ENCODE measurements at regions not wholly inside any gene's neighbourhood (a gene's known extent, or its start where the extent isn't known, plus 50 kb on each side); places are given as distances from the start of the nearest gene placed in this dataset.

GRCh38 chr2:220215785-220216184, 588.4 kb downstream of the SLC4A3 start:
- in situ Hi-C loops (cut with MboI; ENCODE audit: low pct_unique_long_range_greater_than_20kb, low sequenced_read_pairs, unreplicated experiment): no loop called here
- TF ChIP-seq CTCF (IDR thresholded peaks at IDR 0.05; ENCODE audit: extremely low read depth, insufficient read depth, missing control alignments): no peak
- DNase-seq (ENCODE audit: low spot score): no peak

GRCh38 chr2:220219371-220219770, 591.9 kb downstream of the SLC4A3 start:
- no peak for DNase-seq (ENCODE audit: low spot score)
- TF ChIP-seq CTCF (IDR thresholded peaks at IDR 0.05; ENCODE audit: extremely low read depth, insufficient read depth, missing control alignments): no peak
- in situ Hi-C loops (cut with MboI; ENCODE audit: low pct_unique_long_range_greater_than_20kb, low sequenced_read_pairs, unreplicated experiment): no loop called here

- no peak for DNase-seq (ENCODE audit: low spot score)
- in situ Hi-C loops (cut with MboI; ENCODE audit: low pct_unique_long_range_greater_than_20kb, low sequenced_read_pairs, unreplicated experiment): no loop called here
- no peak for TF ChIP-seq CTCF (IDR thresholded peaks at IDR 0.05; ENCODE audit: extremely low read depth, insufficient read depth, missing control alignments)
Observed at GRCh38 chr2:220220009-220220408, 592.6 kb downstream of the SLC4A3 start.

GRCh38 chr2:220221992-220222391, 594.6 kb downstream of the SLC4A3 start:
- in situ Hi-C loops (cut with MboI; ENCODE audit: low pct_unique_long_range_greater_than_20kb, low sequenced_read_pairs, unreplicated experiment): no loop called here
- no peak for TF ChIP-seq CTCF (IDR thresholded peaks at IDR 0.05; ENCODE audit: extremely low read depth, insufficient read depth, missing control alignments)
- DNase-seq (ENCODE audit: low spot score): no peak

- TF ChIP-seq CTCF (IDR thresholded peaks at IDR 0.05; ENCODE audit: extremely low read depth, insufficient read depth, missing control alignments): no peak
- DNase-seq (ENCODE audit: low spot score): no peak
- in situ Hi-C loops (cut with MboI; ENCODE audit: low pct_unique_long_range_greater_than_20kb, low sequenced_read_pairs, unreplicated experiment): no loop called here
Observed at GRCh38 chr2:220224691-220225543, 597.5 kb downstream of the SLC4A3 start.

- in situ Hi-C loops (cut with MboI; ENCODE audit: low pct_unique_long_range_greater_than_20kb, low sequenced_read_pairs, unreplicated experiment): no loop called here
- TF ChIP-seq CTCF (IDR thresholded peaks at IDR 0.05; ENCODE audit: extremely low read depth, insufficient read depth, missing control alignments): no peak
- DNase-seq (ENCODE audit: low spot score): no peak
Observed at GRCh38 chr2:220226076-220226475, 598.6 kb downstream of the SLC4A3 start.
